Retinal pigment epithelial cell (primary cell): ENCODE measurements at regions not wholly inside any gene's neighbourhood (a gene's known extent, or its start where the extent isn't known, plus 50 kb on each side); places are given as distances from the start of the nearest gene placed in this dataset.

Source experiments
- DNase-seq: peaks from one replicate; pipeline ENCODE4 v3.0.0-alpha.2; 2010; ENCODE audit warnings: low read depth
- H3K4me3 ChIP-seq: 2 replicates; pipeline ENCODE4 v1.5.1; 2011; ENCODE audit warnings: mild to moderate bottlenecking, low read length, control low read depth, moderate library complexity
- TF ChIP-seq, protein P1 (sequence below): conservative IDR thresholded peaks from 2 replicates; pipeline ENCODE4 v1.5.1; 2011; ENCODE audit warnings: low read depth, low read length, control low read depth, inconsistent platforms

DNA sequence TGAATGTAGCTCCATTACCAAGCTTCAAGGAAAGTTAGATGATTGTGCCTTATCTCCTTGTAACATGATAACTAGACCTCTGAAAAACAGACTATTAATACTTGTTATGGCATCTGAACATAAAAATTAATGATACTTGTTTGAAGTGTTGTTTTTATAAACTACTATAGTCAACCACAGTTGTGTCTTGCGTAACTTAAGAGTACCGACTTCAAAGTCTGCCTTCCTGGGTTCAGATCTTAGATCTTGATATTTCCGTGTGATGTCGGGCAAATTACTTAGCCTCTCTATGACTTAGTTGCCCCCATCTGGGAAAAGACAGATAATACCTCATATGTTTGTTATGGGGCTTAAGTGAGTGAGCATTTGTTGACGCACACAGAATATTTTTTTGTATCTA is 906.5 kb downstream of the JRKL start:
- no peak overlapping the region for H3K4me3 ChIP-seq
- no peak for DNase-seq
- TF ChIP-seq, protein P1, sequence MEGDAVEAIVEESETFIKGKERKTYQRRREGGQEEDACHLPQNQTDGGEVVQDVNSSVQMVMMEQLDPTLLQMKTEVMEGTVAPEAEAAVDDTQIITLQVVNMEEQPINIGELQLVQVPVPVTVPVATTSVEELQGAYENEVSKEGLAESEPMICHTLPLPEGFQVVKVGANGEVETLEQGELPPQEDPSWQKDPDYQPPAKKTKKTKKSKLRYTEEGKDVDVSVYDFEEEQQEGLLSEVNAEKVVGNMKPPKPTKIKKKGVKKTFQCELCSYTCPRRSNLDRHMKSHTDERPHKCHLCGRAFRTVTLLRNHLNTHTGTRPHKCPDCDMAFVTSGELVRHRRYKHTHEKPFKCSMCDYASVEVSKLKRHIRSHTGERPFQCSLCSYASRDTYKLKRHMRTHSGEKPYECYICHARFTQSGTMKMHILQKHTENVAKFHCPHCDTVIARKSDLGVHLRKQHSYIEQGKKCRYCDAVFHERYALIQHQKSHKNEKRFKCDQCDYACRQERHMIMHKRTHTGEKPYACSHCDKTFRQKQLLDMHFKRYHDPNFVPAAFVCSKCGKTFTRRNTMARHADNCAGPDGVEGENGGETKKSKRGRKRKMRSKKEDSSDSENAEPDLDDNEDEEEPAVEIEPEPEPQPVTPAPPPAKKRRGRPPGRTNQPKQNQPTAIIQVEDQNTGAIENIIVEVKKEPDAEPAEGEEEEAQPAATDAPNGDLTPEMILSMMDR: no peak

DNA sequence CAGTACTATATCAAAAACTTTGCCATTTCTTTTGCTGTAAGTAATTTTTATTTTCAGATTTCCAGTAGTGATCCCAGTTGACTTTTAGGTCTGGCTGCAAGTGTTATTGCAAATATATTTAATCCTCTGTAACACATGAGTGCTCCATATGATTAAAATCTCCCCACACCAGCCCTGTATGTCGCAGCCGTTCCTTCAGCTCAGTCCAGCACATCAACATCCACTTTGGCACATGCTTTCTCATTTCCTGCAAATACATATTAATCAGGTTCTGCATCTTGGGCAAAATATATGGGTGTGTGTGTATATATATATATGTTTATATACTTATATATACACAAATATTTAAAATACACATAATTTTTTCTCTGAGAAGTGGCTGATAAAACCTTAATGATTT is 919.5 kb downstream of the JRKL start:
- DNase-seq: no peak
- TF ChIP-seq, protein P1: no peak
- no peak overlapping the region for H3K4me3 ChIP-seq

DNA sequence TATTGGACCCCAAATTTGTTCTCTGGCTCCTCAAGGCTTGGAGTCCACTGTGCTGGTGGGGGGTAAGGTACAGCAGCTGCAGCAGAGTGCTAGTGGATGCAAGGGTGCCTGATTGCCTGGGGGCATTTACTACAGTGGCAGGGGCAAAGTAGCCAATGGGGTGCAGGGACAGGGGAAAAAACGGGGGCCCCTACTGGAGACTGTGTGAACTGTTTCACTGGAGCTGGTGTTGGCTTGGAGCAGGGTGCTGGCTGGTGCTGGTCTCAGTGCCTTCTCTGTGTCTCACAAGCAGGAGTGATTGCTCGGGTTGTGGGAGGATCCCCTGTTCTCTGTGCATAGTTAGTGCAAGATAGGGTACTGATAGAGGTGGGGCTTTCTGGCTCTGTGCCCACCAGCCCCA is 935.9 kb downstream of the JRKL start:
- TF ChIP-seq, protein P1: no peak
- no peak for DNase-seq
- no peak overlapping the region for H3K4me3 ChIP-seq

DNA sequence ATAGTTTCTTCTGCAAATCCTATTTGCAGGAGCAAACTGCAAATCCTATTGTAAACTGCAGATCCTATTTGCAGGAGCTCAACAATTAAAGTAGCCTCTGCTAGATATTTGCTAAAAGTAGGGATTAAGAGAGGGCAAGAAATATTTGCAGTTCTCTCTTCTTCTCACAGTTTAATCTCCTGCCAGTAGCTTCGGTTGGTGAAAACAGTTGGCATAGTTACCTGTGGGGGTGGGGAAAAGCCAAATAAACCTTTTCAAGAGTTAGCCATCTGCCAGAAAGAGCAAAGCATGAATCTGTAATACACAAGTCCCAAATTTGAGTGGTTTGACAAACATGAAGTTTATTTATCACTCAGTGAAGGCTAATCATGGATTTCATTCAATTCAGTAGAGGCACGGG is 942.5 kb downstream of the JRKL start:
- H3K4me3 ChIP-seq: no peak overlapping the region
- TF ChIP-seq, protein P1: no peak
- DNase-seq: peak; percentile 25

DNA sequence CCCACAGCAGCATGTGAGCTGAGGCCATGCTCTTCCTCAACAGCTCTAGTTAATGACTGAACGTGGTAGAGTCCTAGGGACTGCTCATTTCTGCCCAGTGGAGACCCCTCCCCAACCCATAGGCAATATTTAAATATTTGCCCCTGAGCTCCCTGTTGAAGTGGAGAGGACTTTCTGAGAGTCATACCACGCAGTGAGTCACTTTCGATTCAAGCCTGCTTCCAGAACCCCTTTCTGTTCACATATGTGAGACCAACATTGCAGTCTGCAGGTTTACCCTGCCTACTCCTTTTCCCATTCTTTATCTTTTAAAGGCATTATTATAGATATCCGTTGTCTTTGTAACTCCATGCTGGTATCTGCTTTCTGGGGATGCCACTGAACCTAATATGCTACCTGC is 946.3 kb downstream of the JRKL start:
- no peak overlapping the region for H3K4me3 ChIP-seq

DNA sequence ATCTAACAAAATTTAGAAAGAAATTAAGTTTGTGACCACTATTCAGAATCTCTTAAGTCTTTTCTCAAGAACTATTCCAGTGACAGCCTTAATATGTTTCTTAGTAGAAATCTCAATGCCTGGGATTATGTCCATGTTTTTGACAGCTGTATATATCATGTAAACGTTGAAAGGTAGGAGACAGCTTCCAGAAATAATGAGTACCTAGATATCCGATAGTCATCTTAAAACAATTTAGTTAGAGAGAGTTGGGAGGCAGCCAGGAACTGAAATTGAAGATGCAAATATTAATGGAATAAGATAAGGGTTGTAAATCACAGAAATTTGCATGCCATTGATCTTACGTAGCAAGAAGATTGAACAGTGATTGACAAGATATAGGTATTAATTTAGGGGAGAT is 955.2 kb downstream of the JRKL start:
- TF ChIP-seq, protein P1: no peak
- no peak for DNase-seq
- no peak overlapping the region for H3K4me3 ChIP-seq

More for the DNA sequence above, 946.3 kb downstream of the JRKL start:
- no peak for DNase-seq
- TF ChIP-seq, protein P1: no peak

DNA sequence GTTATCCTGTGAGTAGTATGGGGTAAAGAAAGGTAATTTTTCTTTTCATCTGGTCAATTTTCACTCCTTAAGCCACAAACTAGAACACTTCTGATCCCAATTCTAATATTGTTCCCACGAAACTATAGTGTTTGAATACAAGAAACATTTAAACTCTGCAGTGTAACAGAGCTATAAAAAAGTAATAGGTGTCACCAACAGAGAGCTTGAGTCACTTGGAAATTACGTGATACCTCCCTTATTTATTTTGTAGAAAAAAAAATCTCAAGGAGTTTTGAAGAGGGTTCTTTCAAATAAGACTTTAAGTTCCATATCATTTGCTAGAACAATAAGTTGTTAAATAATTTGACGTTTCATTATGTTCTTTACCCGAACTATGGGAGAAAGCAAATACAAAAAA is 959.4 kb downstream of the JRKL start:
- H3K4me3 ChIP-seq: no peak overlapping the region
- no peak for DNase-seq
- TF ChIP-seq, protein P1: no peak
